GM12864 (cell line): ENCODE measurements at regions not wholly inside any gene's neighbourhood (a gene's known extent, or its start where the extent isn't known, plus 50 kb on each side); places are given as distances from the start of the nearest gene placed in this dataset.

Experiments used
- DNase-seq: peaks from one replicate; pipeline ENCODE4 v3.0.0-alpha.2; 2011; ENCODE audit warnings: low read depth
- H3K4me3 ChIP-seq: 2 replicates; pipeline ENCODE4 v1.5.1; 2011; ENCODE audit warnings: mild to moderate bottlenecking, low read depth, low read length, control low read depth
- TF ChIP-seq, protein P1 (sequence below): IDR thresholded peaks from 2 replicates; pipeline ENCODE4 v1.5.1; 2011; ENCODE audit warnings: low read depth, mild to moderate bottlenecking, moderate library complexity, low read length, control low read depth, inconsistent platforms; ENCODE audit errors: missing control alignments

DNA sequence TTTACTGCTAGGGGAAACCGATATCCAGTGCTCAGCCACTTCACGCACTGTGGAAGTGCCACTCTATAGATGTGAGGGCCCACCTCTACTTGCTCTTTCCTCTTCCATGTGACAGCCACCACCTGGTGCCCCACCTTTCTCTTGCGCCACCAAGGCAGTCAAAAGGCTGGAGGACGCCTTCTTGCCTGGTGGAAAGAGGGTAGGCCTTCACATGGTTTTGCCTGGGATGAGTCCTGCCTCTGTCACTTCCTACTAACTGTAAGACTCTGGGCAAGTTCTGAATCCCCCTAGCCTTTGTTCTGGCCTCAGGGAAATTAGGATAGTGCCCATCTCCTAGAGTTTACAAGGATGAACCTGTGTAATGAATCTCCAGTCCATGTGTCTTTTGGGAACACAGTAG lies 66.1 kb upstream of the ODC1 start:
- H3K4me3 ChIP-seq, result no peak overlapping the region
- TF ChIP-seq, protein P1, sequence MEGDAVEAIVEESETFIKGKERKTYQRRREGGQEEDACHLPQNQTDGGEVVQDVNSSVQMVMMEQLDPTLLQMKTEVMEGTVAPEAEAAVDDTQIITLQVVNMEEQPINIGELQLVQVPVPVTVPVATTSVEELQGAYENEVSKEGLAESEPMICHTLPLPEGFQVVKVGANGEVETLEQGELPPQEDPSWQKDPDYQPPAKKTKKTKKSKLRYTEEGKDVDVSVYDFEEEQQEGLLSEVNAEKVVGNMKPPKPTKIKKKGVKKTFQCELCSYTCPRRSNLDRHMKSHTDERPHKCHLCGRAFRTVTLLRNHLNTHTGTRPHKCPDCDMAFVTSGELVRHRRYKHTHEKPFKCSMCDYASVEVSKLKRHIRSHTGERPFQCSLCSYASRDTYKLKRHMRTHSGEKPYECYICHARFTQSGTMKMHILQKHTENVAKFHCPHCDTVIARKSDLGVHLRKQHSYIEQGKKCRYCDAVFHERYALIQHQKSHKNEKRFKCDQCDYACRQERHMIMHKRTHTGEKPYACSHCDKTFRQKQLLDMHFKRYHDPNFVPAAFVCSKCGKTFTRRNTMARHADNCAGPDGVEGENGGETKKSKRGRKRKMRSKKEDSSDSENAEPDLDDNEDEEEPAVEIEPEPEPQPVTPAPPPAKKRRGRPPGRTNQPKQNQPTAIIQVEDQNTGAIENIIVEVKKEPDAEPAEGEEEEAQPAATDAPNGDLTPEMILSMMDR, result no peak
- DNase-seq, result no peak

DNA sequence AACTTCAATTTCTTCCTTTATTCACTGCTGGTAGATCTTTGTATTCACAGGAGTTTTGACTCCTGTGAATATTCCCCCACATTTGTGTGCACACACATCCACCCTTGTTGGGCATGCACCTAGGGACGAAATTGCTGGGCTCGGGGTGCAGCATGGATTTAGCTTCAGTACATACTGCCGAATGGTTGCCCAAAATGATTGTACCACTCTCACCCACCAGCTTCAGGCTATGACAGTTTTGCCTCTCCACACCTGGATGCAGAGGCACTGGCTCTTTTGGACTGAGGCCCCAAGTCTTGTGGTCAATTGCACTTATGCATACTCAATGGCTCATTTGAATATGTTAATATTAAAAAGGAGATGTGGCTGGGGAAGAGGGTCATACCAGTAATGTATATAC lies 65.1 kb upstream of the ODC1 start:
- TF ChIP-seq, protein P1, result no peak
- H3K4me3 ChIP-seq, result no peak overlapping the region
- no peak for DNase-seq

DNA sequence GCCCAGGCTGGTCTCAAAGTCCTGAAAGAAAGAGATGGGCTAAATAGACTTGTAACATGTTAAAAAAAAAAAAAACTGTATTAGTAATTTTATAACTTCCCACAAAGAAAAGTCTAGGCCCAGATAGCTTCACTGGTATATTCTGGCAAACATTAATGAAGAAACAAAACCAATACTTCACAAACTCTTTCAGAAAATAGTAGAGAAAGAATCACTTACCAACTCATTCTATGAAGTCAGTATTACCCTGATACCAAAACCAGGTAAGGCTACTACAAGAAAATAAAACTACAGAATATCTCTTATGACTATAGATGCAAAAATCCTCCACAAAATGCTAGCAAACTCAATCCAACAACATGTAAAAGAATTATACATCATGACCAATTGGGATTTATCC lies 59.9 kb upstream of the ODC1 start:
- H3K4me3 ChIP-seq, result no peak overlapping the region
- DNase-seq, result no peak
- TF ChIP-seq, protein P1, result no peak

DNA sequence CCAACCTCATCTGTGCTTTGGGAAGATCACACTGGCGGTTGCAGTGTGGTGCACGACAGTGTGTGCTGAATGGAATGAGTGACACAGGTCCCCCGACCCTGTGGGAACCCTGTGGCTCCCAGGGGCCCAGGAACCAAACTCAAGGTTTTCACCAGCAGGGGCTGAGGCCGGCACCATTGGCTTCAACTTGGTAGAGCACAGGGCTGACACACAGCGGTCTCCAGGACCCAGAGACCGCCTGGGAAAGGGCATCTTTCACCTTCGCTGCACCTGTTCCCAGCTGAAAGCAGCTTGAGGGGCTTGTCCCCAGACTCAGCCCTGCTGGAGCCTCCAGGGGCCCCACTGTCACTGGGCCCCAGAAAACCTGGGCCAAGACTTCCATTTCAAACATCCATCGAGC lies 59.0 kb upstream of the ODC1 start:
- H3K4me3 ChIP-seq, result no peak overlapping the region
- DNase-seq, result no peak
- TF ChIP-seq, protein P1, result no peak

DNA sequence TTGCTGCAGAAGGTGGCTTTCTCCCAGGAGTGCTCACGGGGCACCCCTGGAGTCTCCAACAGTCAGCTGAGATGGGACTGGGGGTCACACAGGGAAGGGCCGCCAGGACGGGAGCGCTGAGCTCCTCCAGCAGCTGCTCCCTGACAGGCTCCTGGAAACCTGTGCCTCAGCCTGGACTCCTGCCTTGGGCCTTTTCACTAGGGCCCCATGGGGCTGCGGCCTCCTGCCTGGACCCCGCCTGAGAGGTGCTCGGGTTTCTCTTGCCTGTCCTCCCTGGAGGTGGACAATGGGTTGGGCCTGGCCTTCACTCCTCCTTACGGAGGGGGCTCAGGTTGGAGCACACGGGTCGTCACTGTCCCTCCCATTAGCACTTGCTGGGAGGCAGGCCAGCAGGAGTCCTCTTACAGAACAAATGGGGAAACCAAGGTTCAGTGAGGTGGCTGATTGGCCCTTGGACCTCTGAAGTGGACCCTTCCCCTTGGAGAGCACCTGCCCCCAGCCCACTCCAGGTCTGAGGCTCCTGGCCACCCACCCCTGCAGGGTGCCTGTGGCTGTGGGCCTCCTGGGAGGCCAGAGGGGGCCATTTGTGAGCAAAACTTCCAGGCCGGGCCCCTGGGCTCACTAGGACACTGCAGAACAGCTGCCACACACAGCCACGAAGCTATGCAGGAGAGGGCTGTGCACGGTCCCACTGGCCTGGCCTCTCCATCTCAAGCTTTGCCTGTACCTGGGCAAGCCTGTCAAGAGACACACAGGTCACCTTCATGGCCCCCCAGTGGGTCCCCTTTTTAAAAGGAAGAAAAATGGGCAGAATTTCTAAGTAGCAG lies 57.1 kb upstream of the ODC1 start:
- TF ChIP-seq, protein P1, result no peak
- H3K4me3 ChIP-seq, result no peak overlapping the region
- no peak for DNase-seq

DNA sequence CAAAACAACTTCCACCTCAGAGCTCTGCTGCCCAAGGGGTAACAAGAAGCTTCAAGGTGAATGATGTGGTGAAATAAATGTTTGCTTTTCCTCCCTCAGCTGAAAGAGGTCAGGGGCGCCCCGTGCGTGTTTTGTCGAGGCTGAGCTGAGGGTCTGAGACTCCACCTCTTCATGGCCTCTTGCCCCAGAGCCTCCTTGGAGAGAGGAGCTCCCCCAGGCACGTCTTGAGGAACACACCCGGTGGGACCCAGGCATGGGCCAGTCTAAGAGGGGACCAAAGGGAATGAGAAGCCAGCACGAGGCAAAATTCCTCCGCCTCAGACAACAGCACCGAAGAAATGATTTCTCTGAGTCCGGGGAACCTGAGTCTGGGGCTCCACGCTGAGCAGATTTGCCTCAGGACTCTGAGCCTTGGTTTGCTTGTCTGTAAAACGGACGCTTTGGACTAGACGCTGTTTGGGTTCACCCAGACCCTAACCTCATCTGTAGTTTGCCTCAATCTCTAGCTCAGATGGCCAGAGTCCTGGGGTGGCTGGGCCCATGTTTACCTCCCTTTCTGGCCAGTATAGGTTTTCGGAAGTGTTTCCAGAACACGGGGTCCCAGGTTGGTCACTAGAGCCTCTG lies 56.4 kb upstream of the ODC1 start:
- TF ChIP-seq, protein P1, result no peak
- no peak overlapping the region for H3K4me3 ChIP-seq
- DNase-seq, result no peak

DNA sequence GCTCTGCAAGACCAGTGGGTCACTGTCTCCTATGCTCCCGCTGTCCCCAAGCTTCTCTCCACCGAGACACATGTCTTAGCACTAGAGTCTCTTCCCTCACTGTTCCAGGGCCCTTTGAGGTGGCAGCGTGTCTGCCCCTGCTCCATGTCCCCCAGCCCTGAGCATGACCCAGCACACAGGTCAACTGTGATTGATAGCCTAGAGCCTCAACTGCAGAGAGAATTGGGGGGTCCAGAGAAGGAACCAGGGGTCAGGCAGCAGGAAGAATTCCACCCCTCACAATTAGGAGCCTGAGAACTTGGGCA lies 54.6 kb upstream of the ODC1 start:
- H3K4me3 ChIP-seq, result no peak overlapping the region
- no peak for DNase-seq
- TF ChIP-seq, protein P1, result no peak
